DOHH2 (cell line): ENCODE measurements at regions not wholly inside any gene's neighbourhood (a gene's known extent, or its start where the extent isn't known, plus 50 kb on each side); places are given as distances from the start of the nearest gene placed in this dataset.

Experiments
- H3F3A ChIP-seq: fragments of 200-600 bp; sonication (generic), shearing (Covaris generic); 2 replicates; pipeline ENCODE4 v1.6.0; 2016; ENCODE audit warnings: antibody characterized with exemption, mild to moderate bottlenecking; ENCODE audit not compliant: control insufficient read depth, insufficient read depth
- H3K27ac ChIP-seq: fragments of 200-600 bp; sonication (generic); 2 replicates; pipeline ENCODE4 v1.5.1; 2014; ENCODE audit warnings: low read depth, mild to moderate bottlenecking, low read length, moderate library complexity
- H3K27me3 ChIP-seq: fragments of 200-600 bp; sonication (generic); 2 replicates; pipeline ENCODE4 v1.6.1; 2014; ENCODE audit warnings: mild to moderate bottlenecking, low read length, mixed read lengths; ENCODE audit not compliant: control insufficient read depth
- H3K36me3 ChIP-seq: fragments of 200-600 bp; sonication (generic); 2 replicates; pipeline ENCODE4 v1.6.1; 2014; ENCODE audit warnings: mild to moderate bottlenecking, low read length, moderate library complexity, mixed read lengths; ENCODE audit not compliant: control insufficient read depth
- H3K4me1 ChIP-seq: fragments of 200-600 bp; sonication (generic); 2 replicates; pipeline ENCODE4 v1.6.1; 2014; ENCODE audit warnings: mild to moderate bottlenecking, low read length, mixed read lengths; ENCODE audit not compliant: control insufficient read depth
- H3K4me2 ChIP-seq: fragments of 200-600 bp; sonication (generic); 2 replicates; pipeline ENCODE4 v1.6.0; 2014; ENCODE audit warnings: mild to moderate bottlenecking, low read length, moderate library complexity
- H3K4me3 ChIP-seq: fragments of 200-600 bp; sonication (generic); 2 replicates; pipeline ENCODE4 v1.5.1; 2014; ENCODE audit warnings: mild to moderate bottlenecking, low read length, mixed read lengths
- H3K79me2 ChIP-seq: fragments of 200-600 bp; sonication (generic); 2 replicates; pipeline ENCODE4 v1.6.1; 2014; ENCODE audit warnings: mild to moderate bottlenecking, low read length, mixed read lengths; ENCODE audit not compliant: control insufficient read depth
- H3K9me2 ChIP-seq: fragments of 200-600 bp; sonication (generic); replicated peaks from 2 replicates; pipeline ENCODE4 v1.6.1; 2014; ENCODE audit warnings: mild to moderate bottlenecking, low read length, mixed read lengths; ENCODE audit not compliant: control insufficient read depth
- H3K9me3 ChIP-seq: fragments of 200-600 bp; sonication (generic); 2 replicates; pipeline ENCODE4 v1.6.1; 2014; ENCODE audit warnings: antibody characterized with exemption, low read length, mixed read lengths; ENCODE audit not compliant: control insufficient read depth, insufficient read depth
- H4K20me1 ChIP-seq: fragments of 200-600 bp; sonication (generic); 2 replicates; pipeline ENCODE4 v1.6.0; 2014; ENCODE audit warnings: low read depth, mild to moderate bottlenecking, antibody characterized with exemption, low read length, moderate library complexity; ENCODE audit not compliant: control insufficient read depth, insufficient read depth
- EZH2phosphoT487 ChIP-seq: fragments of 200-600 bp; sonication (generic); IDR thresholded peaks from 2 replicates; pipeline ENCODE4 v1.6.1; 2017; ENCODE audit warnings: borderline replicate concordance, mild to moderate bottlenecking, antibody characterized with exemption, low read length, moderate library complexity, mixed read lengths
- TF ChIP-seq, protein P1 (sequence below): fragments of 200-600 bp; sonication (generic); IDR thresholded peaks from one replicate; pipeline ENCODE4 v1.5.1; 2014; ENCODE audit warnings: antibody characterized with exemption, mild to moderate bottlenecking, low read depth, low read length; ENCODE audit not compliant: poor library complexity, severe bottlenecking

DNA sequence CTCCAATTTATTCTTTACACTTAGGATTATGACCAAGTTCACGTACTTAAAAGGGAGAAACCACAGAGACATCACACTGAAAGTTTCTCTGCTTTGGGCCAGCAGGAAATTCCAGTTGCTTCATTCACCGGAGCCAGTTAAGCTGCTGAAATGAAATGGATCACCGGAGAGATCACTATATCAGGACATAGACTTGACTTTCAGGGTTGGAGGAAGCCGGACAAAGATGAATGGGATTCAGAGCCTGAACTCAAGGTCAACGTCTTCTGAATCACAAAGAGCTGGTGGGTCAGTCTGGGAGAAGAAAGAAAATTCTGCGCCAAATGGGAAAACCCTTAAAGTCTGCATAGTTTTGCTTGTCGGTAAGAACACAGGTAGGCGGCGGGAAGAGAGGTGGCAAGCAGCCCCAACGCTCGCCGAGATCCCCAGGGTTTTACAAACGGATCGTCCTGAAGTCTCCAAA, 81.9 kb upstream of the CCDC28A start:
- TF ChIP-seq, protein P1, sequence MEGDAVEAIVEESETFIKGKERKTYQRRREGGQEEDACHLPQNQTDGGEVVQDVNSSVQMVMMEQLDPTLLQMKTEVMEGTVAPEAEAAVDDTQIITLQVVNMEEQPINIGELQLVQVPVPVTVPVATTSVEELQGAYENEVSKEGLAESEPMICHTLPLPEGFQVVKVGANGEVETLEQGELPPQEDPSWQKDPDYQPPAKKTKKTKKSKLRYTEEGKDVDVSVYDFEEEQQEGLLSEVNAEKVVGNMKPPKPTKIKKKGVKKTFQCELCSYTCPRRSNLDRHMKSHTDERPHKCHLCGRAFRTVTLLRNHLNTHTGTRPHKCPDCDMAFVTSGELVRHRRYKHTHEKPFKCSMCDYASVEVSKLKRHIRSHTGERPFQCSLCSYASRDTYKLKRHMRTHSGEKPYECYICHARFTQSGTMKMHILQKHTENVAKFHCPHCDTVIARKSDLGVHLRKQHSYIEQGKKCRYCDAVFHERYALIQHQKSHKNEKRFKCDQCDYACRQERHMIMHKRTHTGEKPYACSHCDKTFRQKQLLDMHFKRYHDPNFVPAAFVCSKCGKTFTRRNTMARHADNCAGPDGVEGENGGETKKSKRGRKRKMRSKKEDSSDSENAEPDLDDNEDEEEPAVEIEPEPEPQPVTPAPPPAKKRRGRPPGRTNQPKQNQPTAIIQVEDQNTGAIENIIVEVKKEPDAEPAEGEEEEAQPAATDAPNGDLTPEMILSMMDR: no peak
- TF ChIP-seq EZH2phosphoT487: no peak
- no peak overlapping the region for H3K4me2 ChIP-seq
- H3K4me3 ChIP-seq: no peak overlapping the region
- peaks cover 18% of the 10 kb centered on the region for H3K27me3 ChIP-seq
- no peak overlapping the region for H3K27ac ChIP-seq
- H3K9me2 ChIP-seq: no peaks in the 10 kb centered on the region
- H3K9me3 ChIP-seq: no peaks in the 10 kb centered on the region
- H3K4me1 ChIP-seq: 0 out of 2 replicates have a peak, but pooled peaks cover 3% of the 10 kb centered on the region
- no peaks in the 10 kb centered on the region for H4K20me1 ChIP-seq
- H3K79me2 ChIP-seq: no peaks in the 10 kb centered on the region
- no peaks in the 10 kb centered on the region for H3F3A ChIP-seq
- no peaks in the 10 kb centered on the region for H3K36me3 ChIP-seq

- no peaks in the 10 kb centered on the region for H3K36me3 ChIP-seq
- no peaks in the 10 kb centered on the region for H4K20me1 ChIP-seq
- no peaks in the 10 kb centered on the region for H3K9me3 ChIP-seq
- H3K79me2 ChIP-seq: no peaks in the 10 kb centered on the region
- H3K4me3 ChIP-seq: peak overlapping the region; percentile 63
- H3F3A ChIP-seq: no peaks in the 10 kb centered on the region
- no peak for TF ChIP-seq EZH2phosphoT487
- TF ChIP-seq, protein P1: peak; percentile 47
- no peaks in the 10 kb centered on the region for H3K9me2 ChIP-seq
- no peak overlapping the region for H3K27ac ChIP-seq
- peak overlapping the region; percentile 60 for H3K4me2 ChIP-seq
- 0 out of 2 replicates have a peak, but pooled peaks cover 3% of the 10 kb centered on the region for H3K4me1 ChIP-seq
- peaks cover 18% of the 10 kb centered on the region for H3K27me3 ChIP-seq
These were observed 81.3 kb upstream of the CCDC28A start for GRCh38 chr6:138692058-138692977.

DNA sequence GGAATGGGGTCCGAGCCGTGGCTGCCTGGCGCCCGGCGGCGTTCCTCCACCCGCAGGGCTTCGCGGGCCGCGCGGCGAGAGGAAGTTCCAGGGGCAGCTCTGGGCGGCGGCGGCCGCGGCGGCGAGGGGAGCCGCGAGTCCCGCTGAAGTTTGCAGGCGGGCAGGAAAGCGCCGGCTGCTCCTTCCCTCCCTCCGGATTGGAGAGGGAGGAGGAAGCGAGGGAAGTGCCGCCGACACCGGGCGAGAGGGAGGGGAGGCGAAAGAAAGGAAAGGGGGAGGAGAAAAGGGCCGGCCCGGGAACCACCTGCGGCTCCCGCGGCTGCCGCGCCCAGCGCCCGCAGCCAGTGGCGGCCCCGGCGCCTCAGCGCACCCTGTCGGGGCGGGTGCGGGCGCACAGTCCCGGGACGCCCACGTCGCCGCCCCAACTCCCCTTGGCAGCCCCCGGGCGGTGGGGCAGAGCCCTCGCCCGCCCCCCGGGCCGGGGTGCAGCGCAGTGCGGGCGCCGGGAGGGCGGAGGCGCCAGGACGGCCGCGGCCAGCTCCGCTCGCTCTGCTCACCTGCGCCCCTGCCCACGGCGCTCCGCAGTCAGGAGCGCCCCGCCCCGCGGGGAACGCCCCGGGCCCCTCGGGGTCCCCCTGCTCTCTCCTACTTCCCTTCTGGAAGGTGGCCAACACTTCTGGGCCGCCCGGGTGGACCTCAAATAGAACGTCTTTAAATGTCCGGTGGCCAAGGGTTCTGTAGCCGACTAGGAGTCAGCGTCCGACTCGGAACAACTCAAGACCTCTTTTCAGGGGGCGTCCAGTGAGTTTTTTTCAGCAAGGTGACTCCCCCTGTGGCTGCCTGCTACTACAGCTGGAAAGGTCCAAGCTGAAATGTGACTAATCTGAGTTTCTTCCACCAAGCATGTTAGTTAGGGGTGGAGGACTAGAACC, 80.3 kb upstream of the CCDC28A start:
- Histone ChIP-seq H3K79me2 (no peaks in the 10 kb centered on the region), H3K36me3 (no peaks in the 10 kb centered on the region), H3K4me2 (peak overlapping the region; percentile 60), H3K4me1 (0 out of 2 replicates have a peak, but pooled peaks cover 3% of the 10 kb centered on the region), H3K9me3 (no peaks in the 10 kb centered on the region), H3F3A (no peaks in the 10 kb centered on the region), H4K20me1 (no peaks in the 10 kb centered on the region), H3K4me3 (peak overlapping the region; percentile 63), H3K27me3 (peaks cover 18% of the 10 kb centered on the region), H3K27ac (no peak overlapping the region), H3K9me2 (no peaks in the 10 kb centered on the region)
- TF ChIP-seq EZH2phosphoT487: no peak
- TF ChIP-seq, protein P1: no peak
